ENCODE measurements at regions not wholly inside any gene's neighbourhood (a gene's known extent, or its start where the extent isn't known, plus 50 kb on each side); places are given as distances from the start of the nearest gene placed in this dataset.

- TF ChIP-seq CTCF (IDR thresholded peaks at IDR 0.05) (no peak), POLR2A (IDR thresholded peaks at IDR 0.05) (no peak)
Measured at GRCh38 chr14:32259368-32260013, 56.4 kb upstream of the RNU6-8 start.
